ENCODE measurements at regions not wholly inside any gene's neighbourhood (a gene's known extent, or its start where the extent isn't known, plus 50 kb on each side); places are given as distances from the start of the nearest gene placed in this dataset.

- DNase-seq = no peak
- Histone ChIP-seq H3K9me2 (replicated peaks; ENCODE audit: insufficient read depth, low read length) (no peaks in the 10 kb centered on the region; the same call in 1 of the 2 replicates), H3K27ac (ENCODE audit: low read length) (no peak overlapping the region), H3K4me2 (ENCODE audit: low read depth, low read length, poor library complexity, severe bottlenecking) (no peak overlapping the region), H3K27me3 (ENCODE audit: low read length) (no peaks in the 10 kb centered on the region), H3K9me3 (ENCODE audit: low read length) (no peaks in the 10 kb centered on the region), H3K36me3 (ENCODE audit: insufficient read depth, low read length) (no peaks in the 10 kb centered on the region), H3K9ac (ENCODE audit: low read length) (no peak overlapping the region), H2AFZ (ENCODE audit: low read length) (no peak overlapping the region), H3K4me3 (ENCODE audit: low read length) (no peak overlapping the region), H4K20me1 (ENCODE audit: insufficient read depth, low read depth, low read length) (no peaks in the 10 kb centered on the region), H3K4me1 (ENCODE audit: low read length) (no peaks in the 10 kb centered on the region), H3K79me2 (ENCODE audit: low read length) (no peaks in the 10 kb centered on the region)
These were observed 103.7 kb upstream of the TGFBR2 start for GRCh38 chr3:30502742-30503073.

GRCh38 chr3:30503446-30503845 is 103.0 kb upstream of the TGFBR2 start:
- DNase-seq = no peak
- no peak overlapping the region for H3K27ac ChIP-seq (ENCODE audit: low read length)
- H3K9me3 ChIP-seq (ENCODE audit: low read length) = no peaks in the 10 kb centered on the region
- H2AFZ ChIP-seq (ENCODE audit: low read length) = no peak overlapping the region
- no peaks in the 10 kb centered on the region for H3K27me3 ChIP-seq (ENCODE audit: low read length)
- H3K79me2 ChIP-seq (ENCODE audit: low read length) = no peaks in the 10 kb centered on the region
- no peak overlapping the region for H3K4me2 ChIP-seq (ENCODE audit: low read depth, low read length, poor library complexity, severe bottlenecking)
- no peaks in the 10 kb centered on the region for H3K4me1 ChIP-seq (ENCODE audit: low read length)
- H3K36me3 ChIP-seq (ENCODE audit: insufficient read depth, low read length) = no peaks in the 10 kb centered on the region
- no peaks in the 10 kb centered on the region; the same call in 1 of the 2 replicates for H3K9me2 ChIP-seq (replicated peaks; ENCODE audit: insufficient read depth, low read length)
- H3K4me3 ChIP-seq (ENCODE audit: low read length) = no peak overlapping the region
- no peak overlapping the region for H3K9ac ChIP-seq (ENCODE audit: low read length)
- H4K20me1 ChIP-seq (ENCODE audit: insufficient read depth, low read depth, low read length) = no peaks in the 10 kb centered on the region

- H4K20me1 ChIP-seq (ENCODE audit: insufficient read depth, low read depth, low read length) = no peaks in the 10 kb centered on the region
- no peak overlapping the region for H2AFZ ChIP-seq (ENCODE audit: low read length)
- H3K9me2 ChIP-seq (replicated peaks; ENCODE audit: insufficient read depth, low read length) = no peaks in the 10 kb centered on the region; the same call in 1 of the 2 replicates
- no peak overlapping the region for H3K4me2 ChIP-seq (ENCODE audit: low read depth, low read length, poor library complexity, severe bottlenecking)
- H3K4me3 ChIP-seq (ENCODE audit: low read length) = no peak overlapping the region
- no peaks in the 10 kb centered on the region for H3K79me2 ChIP-seq (ENCODE audit: low read length)
- H3K9ac ChIP-seq (ENCODE audit: low read length) = no peak overlapping the region
- DNase-seq = no peak
- H3K36me3 ChIP-seq (ENCODE audit: insufficient read depth, low read length) = no peaks in the 10 kb centered on the region
- no peak overlapping the region for H3K27ac ChIP-seq (ENCODE audit: low read length)
- no peaks in the 10 kb centered on the region for H3K27me3 ChIP-seq (ENCODE audit: low read length)
- H3K4me1 ChIP-seq (ENCODE audit: low read length) = no peaks in the 10 kb centered on the region
- H3K9me3 ChIP-seq (ENCODE audit: low read length) = no peaks in the 10 kb centered on the region
These were observed 101.5 kb upstream of the TGFBR2 start for GRCh38 chr3:30504939-30505338.

- no peak overlapping the region for H3K4me3 ChIP-seq (ENCODE audit: low read length)
- H2AFZ ChIP-seq (ENCODE audit: low read length) = no peak overlapping the region
- H3K9ac ChIP-seq (ENCODE audit: low read length) = no peak overlapping the region
- H3K4me2 ChIP-seq (ENCODE audit: low read depth, low read length, poor library complexity, severe bottlenecking) = no peak overlapping the region
- H3K36me3 ChIP-seq (ENCODE audit: insufficient read depth, low read length) = no peaks in the 10 kb centered on the region
- no peaks in the 10 kb centered on the region for H3K9me2 ChIP-seq (replicated peaks; ENCODE audit: insufficient read depth, low read length)
- DNase-seq = no peak
- no peaks in the 10 kb centered on the region for H3K79me2 ChIP-seq (ENCODE audit: low read length)
- no peaks in the 10 kb centered on the region for H3K9me3 ChIP-seq (ENCODE audit: low read length)
- H4K20me1 ChIP-seq (ENCODE audit: insufficient read depth, low read depth, low read length) = no peaks in the 10 kb centered on the region
- H3K4me1 ChIP-seq (ENCODE audit: low read length) = no peaks in the 10 kb centered on the region
- H3K27ac ChIP-seq (ENCODE audit: low read length) = no peak overlapping the region
- H3K27me3 ChIP-seq (ENCODE audit: low read length) = no peaks in the 10 kb centered on the region
These were observed 100.4 kb upstream of the TGFBR2 start for GRCh38 chr3:30505866-30506520.

- H4K20me1 ChIP-seq (ENCODE audit: insufficient read depth, low read depth, low read length) = no peaks in the 10 kb centered on the region
- H3K36me3 ChIP-seq (ENCODE audit: insufficient read depth, low read length) = no peaks in the 10 kb centered on the region
- H3K4me3 ChIP-seq (ENCODE audit: low read length) = no peak overlapping the region
- H3K9ac ChIP-seq (ENCODE audit: low read length) = no peak overlapping the region
- H2AFZ ChIP-seq (ENCODE audit: low read length) = no peak overlapping the region
- no peaks in the 10 kb centered on the region for H3K79me2 ChIP-seq (ENCODE audit: low read length)
- no peaks in the 10 kb centered on the region for H3K9me3 ChIP-seq (ENCODE audit: low read length)
- no peak overlapping the region for H3K4me2 ChIP-seq (ENCODE audit: low read depth, low read length, poor library complexity, severe bottlenecking)
- H3K9me2 ChIP-seq (replicated peaks; ENCODE audit: insufficient read depth, low read length) = no peaks in the 10 kb centered on the region
- no peaks in the 10 kb centered on the region for H3K4me1 ChIP-seq (ENCODE audit: low read length)
- no peak overlapping the region for H3K27ac ChIP-seq (ENCODE audit: low read length)
- no peaks in the 10 kb centered on the region for H3K27me3 ChIP-seq (ENCODE audit: low read length)
- DNase-seq = no peak
These were observed 98.1 kb upstream of the TGFBR2 start for GRCh38 chr3:30508339-30508738.

GRCh38 chr3:30510596-30510995 is 95.8 kb upstream of the TGFBR2 start:
- Histone ChIP-seq H3K36me3 (ENCODE audit: insufficient read depth, low read length) (no peaks in the 10 kb centered on the region), H3K27me3 (ENCODE audit: low read length) (no peaks in the 10 kb centered on the region), H3K4me3 (ENCODE audit: low read length) (no peak overlapping the region), H3K9me3 (ENCODE audit: low read length) (no peaks in the 10 kb centered on the region), H2AFZ (ENCODE audit: low read length) (no peak overlapping the region), H3K9ac (ENCODE audit: low read length) (no peak overlapping the region), H3K4me1 (ENCODE audit: low read length) (no peaks in the 10 kb centered on the region), H3K9me2 (replicated peaks; ENCODE audit: insufficient read depth, low read length) (no peaks in the 10 kb centered on the region), H3K4me2 (ENCODE audit: low read depth, low read length, poor library complexity, severe bottlenecking) (no peak overlapping the region), H4K20me1 (ENCODE audit: insufficient read depth, low read depth, low read length) (no peaks in the 10 kb centered on the region), H3K79me2 (ENCODE audit: low read length) (no peaks in the 10 kb centered on the region), H3K27ac (ENCODE audit: low read length) (no peak overlapping the region)
- DNase-seq = no peak

- no peak overlapping the region for H3K4me3 ChIP-seq (ENCODE audit: low read length)
- H3K4me1 ChIP-seq (ENCODE audit: low read length) = no peaks in the 10 kb centered on the region
- H3K9me3 ChIP-seq (ENCODE audit: low read length) = no peaks in the 10 kb centered on the region
- H3K27ac ChIP-seq (ENCODE audit: low read length) = no peak overlapping the region
- no peaks in the 10 kb centered on the region for H3K36me3 ChIP-seq (ENCODE audit: insufficient read depth, low read length)
- no peak overlapping the region for H3K9ac ChIP-seq (ENCODE audit: low read length)
- DNase-seq = no peak
- no peaks in the 10 kb centered on the region for H3K27me3 ChIP-seq (ENCODE audit: low read length)
- H4K20me1 ChIP-seq (ENCODE audit: insufficient read depth, low read depth, low read length) = no peaks in the 10 kb centered on the region
- no peaks in the 10 kb centered on the region for H3K9me2 ChIP-seq (replicated peaks; ENCODE audit: insufficient read depth, low read length)
- no peak overlapping the region for H2AFZ ChIP-seq (ENCODE audit: low read length)
- no peaks in the 10 kb centered on the region for H3K79me2 ChIP-seq (ENCODE audit: low read length)
- H3K4me2 ChIP-seq (ENCODE audit: low read depth, low read length, poor library complexity, severe bottlenecking) = no peak overlapping the region
These were observed 94.7 kb upstream of the TGFBR2 start for GRCh38 chr3:30511524-30512251.

GRCh38 chr3:30512576-30512975 is 93.8 kb upstream of the TGFBR2 start:
- H3K4me3 ChIP-seq (ENCODE audit: low read length) = no peak overlapping the region
- no peak for DNase-seq
- no peaks in the 10 kb centered on the region for H4K20me1 ChIP-seq (ENCODE audit: insufficient read depth, low read depth, low read length)
- no peaks in the 10 kb centered on the region for H3K4me1 ChIP-seq (ENCODE audit: low read length)
- no peaks in the 10 kb centered on the region for H3K79me2 ChIP-seq (ENCODE audit: low read length)
- H3K27me3 ChIP-seq (ENCODE audit: low read length) = no peaks in the 10 kb centered on the region
- H3K9ac ChIP-seq (ENCODE audit: low read length) = no peak overlapping the region
- H3K27ac ChIP-seq (ENCODE audit: low read length) = no peak overlapping the region
- no peaks in the 10 kb centered on the region for H3K36me3 ChIP-seq (ENCODE audit: insufficient read depth, low read length)
- no peaks in the 10 kb centered on the region for H3K9me3 ChIP-seq (ENCODE audit: low read length)
- no peak overlapping the region for H2AFZ ChIP-seq (ENCODE audit: low read length)
- no peaks in the 10 kb centered on the region for H3K9me2 ChIP-seq (replicated peaks; ENCODE audit: insufficient read depth, low read length)
- H3K4me2 ChIP-seq (ENCODE audit: low read depth, low read length, poor library complexity, severe bottlenecking) = no peak overlapping the region
